ENCODE measurements at regions not wholly inside any gene's neighbourhood (a gene's known extent, or its start where the extent isn't known, plus 50 kb on each side); places are given as distances from the start of the nearest gene placed in this dataset.

GRCh38 chrX:150158554-150159332 is 204.4 kb upstream of the MAMLD1 start:
- DNase-seq (ENCODE audit: low read depth) (no peak), FAIRE-seq (no peak)
- Histone ChIP-seq H3K27me3 (ENCODE audit: control insufficient read depth, insufficient read depth, low read length) (no peaks in the 10 kb centered on the region), H3K4me3 (ENCODE audit: low read depth, low read length) (no peak overlapping the region), H3K36me3 (ENCODE audit: control insufficient read depth, insufficient read depth, low read length) (no peaks in the 10 kb centered on the region)
- TF ChIP-seq CTCF (IDR thresholded peaks at IDR 0.05; ENCODE audit: insufficient read depth, low read length, severe bottlenecking) = no peak

GRCh38 chrX:150159537-150159936 is 203.6 kb upstream of the MAMLD1 start:
- DNase-seq (ENCODE audit: low read depth) = no peak
- no peaks in the 10 kb centered on the region for H3K27me3 ChIP-seq (ENCODE audit: control insufficient read depth, insufficient read depth, low read length)
- TF ChIP-seq CTCF (IDR thresholded peaks at IDR 0.05; ENCODE audit: insufficient read depth, low read length, severe bottlenecking) = no peak
- no peaks in the 10 kb centered on the region for H3K36me3 ChIP-seq (ENCODE audit: control insufficient read depth, insufficient read depth, low read length)
- FAIRE-seq = no peak
- H3K4me3 ChIP-seq (ENCODE audit: low read depth, low read length) = no peak overlapping the region

- TF ChIP-seq CTCF (IDR thresholded peaks at IDR 0.05; ENCODE audit: insufficient read depth, low read length, severe bottlenecking) = no peak
- Histone ChIP-seq H3K27me3 (ENCODE audit: control insufficient read depth, insufficient read depth, low read length) (no peaks in the 10 kb centered on the region), H3K36me3 (ENCODE audit: control insufficient read depth, insufficient read depth, low read length) (no peaks in the 10 kb centered on the region), H3K4me3 (ENCODE audit: low read depth, low read length) (no peak overlapping the region)
- FAIRE-seq (no peak), DNase-seq (ENCODE audit: low read depth) (no peak)
Observed at GRCh38 chrX:150160656-150161055, 202.5 kb upstream of the MAMLD1 start.

- H3K27me3 ChIP-seq (ENCODE audit: control insufficient read depth, insufficient read depth, low read length) = no peaks in the 10 kb centered on the region
- no peak for TF ChIP-seq CTCF (IDR thresholded peaks at IDR 0.05; ENCODE audit: insufficient read depth, low read length, severe bottlenecking)
- no peak overlapping the region for H3K4me3 ChIP-seq (ENCODE audit: low read depth, low read length)
- no peaks in the 10 kb centered on the region for H3K36me3 ChIP-seq (ENCODE audit: control insufficient read depth, insufficient read depth, low read length)
- FAIRE-seq (no peak), DNase-seq (ENCODE audit: low read depth) (no peak)
Observed at GRCh38 chrX:150161193-150161592, 201.9 kb upstream of the MAMLD1 start.

- no peaks in the 10 kb centered on the region for H3K36me3 ChIP-seq (ENCODE audit: control insufficient read depth, insufficient read depth, low read length)
- TF ChIP-seq CTCF (IDR thresholded peaks at IDR 0.05; ENCODE audit: insufficient read depth, low read length, severe bottlenecking) = no peak
- H3K4me3 ChIP-seq (ENCODE audit: low read depth, low read length) = no peak overlapping the region
- peak; percentile 58 for DNase-seq (ENCODE audit: low read depth)
- no peaks in the 10 kb centered on the region for H3K27me3 ChIP-seq (ENCODE audit: control insufficient read depth, insufficient read depth, low read length)
- no peak for FAIRE-seq
Observed at GRCh38 chrX:150162141-150162540, 201.0 kb upstream of the MAMLD1 start.

All from bronchial epithelial cell (primary cell).